ENCODE measurements at regions not wholly inside any gene's neighbourhood (a gene's known extent, or its start where the extent isn't known, plus 50 kb on each side); places are given as distances from the start of the nearest gene placed in this dataset.
"Not testable (repeated sequence)": the region's sequence is repeated elsewhere in the genome, so short reads cannot be mapped to it uniquely, and the experiment has no call there.

GRCh38 chr7:149673006-149673405 lies 100.4 kb downstream of the ZNF467 start:
- in situ Hi-C loops (cut with MboI) = no loop called here
- Histone ChIP-seq H3K9me3 (ENCODE audit: low read depth) (no peaks in the 10 kb centered on the region), H3K27me3 (replicated peaks; ENCODE audit: insufficient read depth) (peaks cover 11% of the 10 kb centered on the region), H3K27ac (no peak overlapping the region), H4K20me1 (ENCODE audit: insufficient read depth) (no peaks in the 10 kb centered on the region), H3K4me3 (no peak overlapping the region), H3K4me2 (ENCODE audit: unreplicated experiment) (no peak overlapping the region), H3K79me2 (ENCODE audit: insufficient read depth) (no peaks in the 10 kb centered on the region), H3F3A (ENCODE audit: insufficient read depth) (0 out of 2 replicates have a peak, but pooled peaks cover 4% of the 10 kb centered on the region), H3K36me3 (ENCODE audit: low read depth) (no peaks in the 10 kb centered on the region), H2AFZ (no peak overlapping the region), H3K9me2 (ENCODE audit: insufficient read depth) (no peaks in the 10 kb centered on the region), H3K4me1 (ENCODE audit: insufficient read depth) (peaks cover 8% of the 10 kb centered on the region; the same call in 1 of the 2 replicates), H3K9ac (no peak overlapping the region)
- TF ChIP-seq EZH2 (IDR thresholded peaks at IDR 0.05; ENCODE audit: insufficient read depth, poor library complexity, severe bottlenecking) = no peak
- TF ChIP-seq EZH2phosphoT487 (IDR thresholded peaks at IDR 0.05; ENCODE audit: insufficient read depth, low read depth) = no peak
- DNase-seq = no peak
- 37 to 44% methylated on average over 5 of the region's 5 CpGs for WGBS, 2 experiments (ENCODE audit: low coverage in 1 of 2, low lambda C conversion rate in 2 of 2, missing lambda C conversion rate in 2 of 2)

GRCh38 chr7:149670288-149670687 lies 103.1 kb downstream of the ZNF467 start:
- peak; percentile 57 for DNase-seq
- 6 to 7% methylated on average over 1 of the region's 1 CpG for WGBS, 2 experiments (ENCODE audit: low coverage in 1 of 2, low lambda C conversion rate in 2 of 2, missing lambda C conversion rate in 2 of 2)
- H3K4me1 ChIP-seq (ENCODE audit: insufficient read depth) = peaks cover 8% of the 10 kb centered on the region; the same call in 1 of the 2 replicates
- no peaks in the 10 kb centered on the region for H3K9me3 ChIP-seq (ENCODE audit: low read depth)
- peaks cover 18% of the 10 kb centered on the region for H3K27me3 ChIP-seq (replicated peaks; ENCODE audit: insufficient read depth)
- no peaks in the 10 kb centered on the region for H3K36me3 ChIP-seq (ENCODE audit: low read depth)
- H3K9me2 ChIP-seq (ENCODE audit: insufficient read depth) = no peaks in the 10 kb centered on the region
- no peak for TF ChIP-seq EZH2 (IDR thresholded peaks at IDR 0.05; ENCODE audit: insufficient read depth, poor library complexity, severe bottlenecking)
- H3K4me3 ChIP-seq = no peak overlapping the region
- no peaks in the 10 kb centered on the region for H3K79me2 ChIP-seq (ENCODE audit: insufficient read depth)
- H4K20me1 ChIP-seq (ENCODE audit: insufficient read depth) = no peaks in the 10 kb centered on the region
- no peak overlapping the region for H3K9ac ChIP-seq
- H3K4me2 ChIP-seq (ENCODE audit: unreplicated experiment) = peak overlapping the region; percentile 47
- H2AFZ ChIP-seq = peak overlapping the region; percentile 39; the same call in 1 of the 2 replicates
- in situ Hi-C loops (cut with MboI) = no loop called here
- H3F3A ChIP-seq (ENCODE audit: insufficient read depth) = 0 out of 2 replicates have a peak, but pooled peaks cover 4% of the 10 kb centered on the region
- H3K27ac ChIP-seq = no peak overlapping the region

GRCh38 chr7:149669121-149669818 lies 104.1 kb downstream of the ZNF467 start:
- no peak overlapping the region for H3K4me3 ChIP-seq
- 13 to 16% methylated on average over 7 of the region's 7 CpGs for WGBS, 2 experiments (ENCODE audit: low coverage in 1 of 2, low lambda C conversion rate in 2 of 2, missing lambda C conversion rate in 2 of 2)
- no peak overlapping the region for H3K9ac ChIP-seq
- no peaks in the 10 kb centered on the region for H3K9me3 ChIP-seq (ENCODE audit: low read depth)
- no peaks in the 10 kb centered on the region for H3K79me2 ChIP-seq (ENCODE audit: insufficient read depth)
- H3K27me3 ChIP-seq (replicated peaks; ENCODE audit: insufficient read depth) = peaks cover 18% of the 10 kb centered on the region
- H3K4me2 ChIP-seq (ENCODE audit: unreplicated experiment) = no peak overlapping the region
- H3K9me2 ChIP-seq (ENCODE audit: insufficient read depth) = no peaks in the 10 kb centered on the region
- no peaks in the 10 kb centered on the region for H4K20me1 ChIP-seq (ENCODE audit: insufficient read depth)
- peak; percentile 59 for DNase-seq
- H2AFZ ChIP-seq = peak overlapping the region; percentile 65
- H3K4me1 ChIP-seq (ENCODE audit: insufficient read depth) = peaks cover 8% of the 10 kb centered on the region; the same call in 1 of the 2 replicates
- no peaks in the 10 kb centered on the region for H3K36me3 ChIP-seq (ENCODE audit: low read depth)
- in situ Hi-C loops (cut with MboI) = loop anchor here (10.0 kb wide), 1 partner anchor 76 kb away; no protein-coding TSS in a partner anchor
- H3K27ac ChIP-seq = no peak overlapping the region
- TF ChIP-seq EZH2 (IDR thresholded peaks at IDR 0.05; ENCODE audit: insufficient read depth, poor library complexity, severe bottlenecking) (no peak), EZH2phosphoT487 (IDR thresholded peaks at IDR 0.05; ENCODE audit: insufficient read depth, low read depth) (no peak)
- H3F3A ChIP-seq (ENCODE audit: insufficient read depth) = 0 out of 2 replicates have a peak, but pooled peaks cover 4% of the 10 kb centered on the region

GRCh38 chr7:149666360-149666945 lies 106.9 kb downstream of the ZNF467 start:
- Histone ChIP-seq H3K4me3 (no peak overlapping the region), H3K79me2 (ENCODE audit: insufficient read depth) (no peaks in the 10 kb centered on the region), H3K27me3 (replicated peaks; ENCODE audit: insufficient read depth) (peaks cover 15% of the 10 kb centered on the region), H2AFZ (no peak overlapping the region), H3K4me2 (ENCODE audit: unreplicated experiment) (no peak overlapping the region), H3K4me1 (ENCODE audit: insufficient read depth) (peaks cover 8% of the 10 kb centered on the region; the same call in 1 of the 2 replicates), H3K9me3 (ENCODE audit: low read depth) (no peaks in the 10 kb centered on the region), H3K9me2 (ENCODE audit: insufficient read depth) (no peaks in the 10 kb centered on the region), H3K36me3 (ENCODE audit: low read depth) (no peaks in the 10 kb centered on the region), H3K27ac (no peak overlapping the region), H3F3A (ENCODE audit: insufficient read depth) (0 out of 2 replicates have a peak, but pooled peaks cover 4% of the 10 kb centered on the region), H4K20me1 (ENCODE audit: insufficient read depth) (no peaks in the 10 kb centered on the region), H3K9ac (no peak overlapping the region)
- in situ Hi-C loops (cut with MboI) = loop anchor here (10.0 kb wide), 1 partner anchor 78 kb away; no protein-coding TSS in a partner anchor
- TF ChIP-seq EZH2 (IDR thresholded peaks at IDR 0.05; ENCODE audit: insufficient read depth, poor library complexity, severe bottlenecking) (no peak), EZH2phosphoT487 (IDR thresholded peaks at IDR 0.05; ENCODE audit: insufficient read depth, low read depth) (no peak)
- WGBS, 2 experiments (ENCODE audit: low coverage in 1 of 2, low lambda C conversion rate in 2 of 2, missing lambda C conversion rate in 2 of 2) = 0 to 4% methylated on average over 1 of the region's 1 CpG
- no peak for DNase-seq

GRCh38 chr7:149665618-149666017 lies 107.8 kb downstream of the ZNF467 start:
- not testable (repeated sequence) for DNase-seq; H3K4me3 ChIP-seq; H3K79me2 ChIP-seq (ENCODE audit: insufficient read depth); H3K4me1 ChIP-seq (ENCODE audit: insufficient read depth); H2AFZ ChIP-seq; H3K9me3 ChIP-seq (ENCODE audit: low read depth); H4K20me1 ChIP-seq (ENCODE audit: insufficient read depth); H3K4me2 ChIP-seq (ENCODE audit: unreplicated experiment); H3F3A ChIP-seq (ENCODE audit: insufficient read depth); H3K36me3 ChIP-seq (ENCODE audit: low read depth); H3K9ac ChIP-seq; H3K27ac ChIP-seq; H3K9me2 ChIP-seq (ENCODE audit: insufficient read depth)
- WGBS, 2 experiments (ENCODE audit: low coverage in 1 of 2, low lambda C conversion rate in 2 of 2, missing lambda C conversion rate in 2 of 2) = 0% methylated on average over 2 of the region's 2 CpGs
- in situ Hi-C loops (cut with MboI) = loop anchor here (10.0 kb wide), 1 partner anchor 79 kb away; no protein-coding TSS in a partner anchor
- H3K27me3 ChIP-seq (replicated peaks; ENCODE audit: insufficient read depth) = peaks cover 21% of the 10 kb centered on the region

All from GM23248 (cell line).